HEK293T (cell line): ENCODE measurements at regions not wholly inside any gene's neighbourhood (a gene's known extent, or its start where the extent isn't known, plus 50 kb on each side); places are given as distances from the start of the nearest gene placed in this dataset.

ENCODE experiments used
- FOXA1 ChIP-seq: fragments of 450-650 bp; IDR thresholded peaks from 2 replicates; pipeline ENCODE4 v1.6.1; 2016; ENCODE audit warnings: mild to moderate bottlenecking
- HDGF ChIP-seq: fragments of 450-650 bp; IDR thresholded peaks from 2 replicates; pipeline ENCODE4 v1.6.1; 2017; ENCODE audit warnings: antibody characterized with exemption, borderline replicate concordance

- TF ChIP-seq HDGF (no peak), FOXA1 (no peak)
These were observed 553.8 kb upstream of the CDH9 start for GRCh38 chr5:27592231-27592630.
